GM10266 (cell line): ENCODE measurements at regions not wholly inside any gene's neighbourhood (a gene's known extent, or its start where the extent isn't known, plus 50 kb on each side); places are given as distances from the start of the nearest gene placed in this dataset.

ENCODE experiments used
- DNase-seq: peaks from one replicate; pipeline ENCODE4 v3.0.0; 2012; ENCODE audit errors: extremely low spot score
- CTCF ChIP-seq: IDR thresholded peaks from 2 replicates; pipeline ENCODE4 v1.5.1; 2012; ENCODE audit warnings: mild to moderate bottlenecking, low read depth; ENCODE audit not compliant: control insufficient read depth, insufficient read depth; ENCODE audit errors: missing control alignments

DNA sequence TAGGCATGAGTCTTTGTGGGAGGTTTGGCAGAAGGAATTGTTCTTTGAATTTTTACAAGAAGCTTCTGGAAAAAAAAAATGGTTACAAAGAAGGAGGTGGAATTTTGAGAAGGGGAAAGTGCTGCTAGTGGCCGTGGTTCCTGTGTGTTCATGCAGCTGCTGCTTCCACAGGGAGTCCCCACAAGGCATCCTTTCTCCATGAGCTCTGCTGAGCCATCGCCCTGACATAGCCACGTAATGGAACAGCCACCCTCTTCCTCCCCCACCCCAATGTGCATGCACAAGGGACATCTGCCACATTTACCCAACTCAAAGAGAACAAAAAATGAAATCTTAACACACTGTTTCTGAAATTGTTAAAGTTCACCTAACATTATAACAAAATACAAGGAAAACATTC lies 529.7 kb downstream of the SATB2 start:
- no peak for DNase-seq
- no peak for TF ChIP-seq CTCF

GRCh38 chr2:198917926-198918720 lies 539.6 kb downstream of the SATB2 start:
- no peak for TF ChIP-seq CTCF
- DNase-seq = no peak

- no peak for TF ChIP-seq CTCF
- DNase-seq = no peak
Observed at GRCh38 chr2:198917275-198917674, 540.5 kb downstream of the SATB2 start.

- no peak for TF ChIP-seq CTCF
- no peak for DNase-seq
Observed at GRCh38 chr2:198916548-198917080, 541.1 kb downstream of the SATB2 start.

GRCh38 chr2:198913394-198914152 lies 544.2 kb downstream of the SATB2 start:
- DNase-seq = peak; percentile 74
- no peak for TF ChIP-seq CTCF

- no peak for DNase-seq
- no peak for TF ChIP-seq CTCF
Observed at GRCh38 chr2:198909525-198910267, 548.0 kb downstream of the SATB2 start.
